UCSD-AML1 (cell line): ENCODE measurements at regions not wholly inside any gene's neighbourhood (a gene's known extent, or its start where the extent isn't known, plus 50 kb on each side); places are given as distances from the start of the nearest gene placed in this dataset.
"Not testable (repeated sequence)": the region's sequence is repeated elsewhere in the genome, so short reads cannot be mapped to it uniquely, and the experiment has no call there.

Experiments
- DNase-seq: peaks from one replicate; lab custom pipeline; 2025; ENCODE audit not compliant: unreplicated experiment; lab: John Stamatoyannopoulos, UW

- DNase-seq: no peak
These were observed 186.7 kb upstream of the WDFY3 start for GRCh38 chr4:85153221-85153620.

DNA sequence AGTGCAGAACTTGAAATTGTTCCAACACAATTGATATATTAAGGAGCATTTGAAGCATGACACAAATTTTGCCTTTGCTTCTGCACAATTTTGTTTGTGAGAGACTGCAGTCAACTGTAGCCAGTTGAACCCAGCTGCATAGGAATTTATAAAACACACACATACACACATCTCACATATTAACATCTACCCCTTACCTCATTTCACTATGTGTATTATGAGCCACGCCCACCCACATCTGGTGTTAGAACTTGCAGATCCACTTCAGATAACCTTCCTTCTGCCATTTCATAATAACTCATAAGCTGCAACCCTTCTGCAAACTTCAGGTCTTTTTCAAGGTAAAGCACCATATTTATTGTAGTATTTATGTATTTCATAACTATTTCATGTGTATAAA lies 188.1 kb upstream of the WDFY3 start:
- DNase-seq: no peak

GRCh38 chr4:85165808-85166207 lies 199.3 kb upstream of the WDFY3 start:
- DNase-seq: no peak

- no peak for DNase-seq
These were observed 199.8 kb upstream of the WDFY3 start for GRCh38 chr4:85166318-85166717.

GRCh38 chr4:85168234-85168834 lies 201.8 kb upstream of the WDFY3 start:
- no peak for DNase-seq

GRCh38 chr4:85170241-85170640 lies 203.8 kb upstream of the WDFY3 start:
- DNase-seq: no peak

- DNase-seq: no peak
These were observed 208.7 kb upstream of the WDFY3 start for GRCh38 chr4:85175190-85175589.

GRCh38 chr4:85177092-85177491 lies 210.6 kb upstream of the WDFY3 start:
- DNase-seq: no peak

- DNase-seq: no peak
These were observed 211.2 kb upstream of the WDFY3 start for GRCh38 chr4:85177679-85178078.

DNA sequence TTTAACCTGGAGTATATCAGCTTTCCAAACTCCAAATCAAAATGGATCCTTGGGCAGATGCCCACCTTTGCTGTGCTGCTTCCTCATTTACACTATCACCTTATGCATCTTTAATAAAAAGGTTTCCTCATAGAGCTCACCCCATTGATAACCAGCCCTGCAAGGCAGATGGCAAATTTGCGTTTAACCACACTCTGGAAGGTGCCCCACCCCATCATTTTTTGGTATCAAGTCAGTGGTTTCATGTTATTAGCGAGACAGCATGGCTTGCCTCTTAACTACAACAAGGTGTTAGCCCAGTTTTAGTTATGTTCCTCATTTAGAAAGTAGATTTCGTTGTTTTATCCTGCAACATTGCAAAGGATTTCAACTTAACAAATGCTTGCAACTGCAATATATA lies 214.0 kb upstream of the WDFY3 start:
- DNase-seq: no peak

DNA sequence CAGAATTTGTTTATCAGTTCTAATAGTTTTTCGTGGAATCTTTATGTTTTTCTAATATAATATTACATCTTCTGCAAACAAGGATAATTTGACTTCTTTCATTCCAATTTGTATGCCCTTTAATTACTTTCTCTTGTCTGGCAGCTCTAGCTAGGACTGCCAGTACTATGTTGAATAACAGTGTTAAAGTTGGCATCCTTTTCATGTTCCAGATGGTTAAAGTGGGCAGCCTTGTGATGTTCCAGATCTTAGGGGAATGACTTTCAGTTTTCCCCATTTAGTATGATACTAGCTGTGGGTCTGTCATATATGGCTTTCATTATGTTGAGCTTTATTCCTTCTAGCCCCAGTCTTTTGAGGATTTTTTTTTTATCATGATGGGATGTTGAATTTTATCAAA lies 220.6 kb upstream of the WDFY3 start:
- DNase-seq: no peak

- DNase-seq: not testable (repeated sequence)
These were observed 229.5 kb upstream of the WDFY3 start for GRCh38 chr4:85196015-85196414.

DNA sequence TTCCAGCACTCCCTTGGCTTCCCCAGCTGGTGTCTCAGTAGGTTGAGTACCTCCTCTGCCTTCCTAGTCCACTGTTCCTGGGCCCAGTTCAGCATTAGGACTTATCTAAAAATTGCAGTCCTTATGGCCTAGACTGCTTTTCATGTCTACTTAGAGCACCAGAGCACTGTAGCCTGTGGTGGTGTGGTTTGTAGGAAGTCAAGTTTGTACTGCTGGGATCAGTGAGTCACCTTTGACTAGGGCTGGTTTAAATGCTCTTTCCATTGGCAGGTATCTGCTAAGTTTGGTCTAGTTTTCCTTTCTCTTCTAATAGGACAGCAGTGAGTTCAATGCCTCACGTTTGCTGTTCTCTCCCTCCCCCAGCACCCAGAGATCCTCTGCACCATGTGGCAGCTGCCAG lies 233.6 kb upstream of the WDFY3 start:
- no peak for DNase-seq

DNA sequence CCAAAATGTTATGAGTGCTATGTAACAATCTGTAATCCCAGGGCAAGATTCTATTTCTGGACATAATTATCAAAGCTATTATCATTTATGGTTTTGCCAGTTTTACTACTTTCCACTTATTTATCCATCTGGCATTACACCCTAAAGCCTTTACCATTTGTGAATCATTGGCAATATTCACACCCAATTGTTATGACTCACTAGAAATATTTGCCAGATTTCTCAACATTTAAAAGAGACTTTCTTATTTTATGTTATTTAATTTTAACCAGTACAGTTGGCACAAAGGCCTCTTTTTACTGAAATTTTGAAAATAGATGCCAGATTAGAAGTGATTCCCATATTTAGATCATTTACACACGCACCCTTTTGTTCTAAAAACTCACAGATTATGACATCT lies 242.7 kb upstream of the WDFY3 start:
- DNase-seq: no peak

DNA sequence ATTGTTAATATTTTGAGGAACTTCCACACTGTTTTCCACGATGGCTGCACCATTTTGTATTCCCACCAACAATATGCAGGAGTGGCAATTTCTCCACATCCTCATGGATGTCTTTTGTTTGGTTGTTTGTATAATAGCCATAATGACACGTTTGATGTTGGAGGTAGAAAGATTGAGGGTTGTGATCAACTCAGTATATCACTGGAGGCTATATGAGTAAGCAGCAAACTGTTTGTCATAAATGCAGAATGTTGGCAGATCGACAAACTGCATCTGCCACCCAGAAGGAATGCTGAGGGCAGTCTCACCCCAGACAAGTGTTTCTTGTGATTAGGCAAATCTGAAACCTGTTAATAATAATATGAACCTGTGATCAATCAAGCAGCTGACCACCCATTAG lies 243.9 kb upstream of the WDFY3 start:
- DNase-seq: no peak

GRCh38 chr4:85216571-85216970 lies 250.1 kb upstream of the WDFY3 start:
- DNase-seq: not testable (repeated sequence)

DNA sequence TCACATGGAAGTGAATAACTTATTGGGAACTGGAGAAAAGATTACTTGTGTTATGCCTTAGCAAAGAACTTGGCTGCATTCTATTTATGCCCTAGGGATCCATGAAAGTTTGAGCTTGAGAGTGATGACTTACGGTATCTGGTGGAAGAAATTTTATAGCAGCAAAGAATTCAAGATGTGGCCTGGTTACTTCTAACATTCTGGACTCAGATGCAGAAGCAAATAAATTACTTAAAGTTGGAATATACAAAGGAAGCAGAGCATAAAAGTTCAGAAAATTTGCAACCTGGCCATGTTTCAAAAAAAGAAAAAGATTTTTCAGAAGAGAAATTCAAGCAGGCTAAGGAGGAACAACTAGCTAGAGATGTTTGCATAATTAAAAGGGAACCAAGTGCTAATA lies 252.3 kb upstream of the WDFY3 start:
- DNase-seq: no peak

GRCh38 chr4:85221606-85222005 lies 253.3 kb upstream of the ARHGAP24 start:
- no peak for DNase-seq

DNA sequence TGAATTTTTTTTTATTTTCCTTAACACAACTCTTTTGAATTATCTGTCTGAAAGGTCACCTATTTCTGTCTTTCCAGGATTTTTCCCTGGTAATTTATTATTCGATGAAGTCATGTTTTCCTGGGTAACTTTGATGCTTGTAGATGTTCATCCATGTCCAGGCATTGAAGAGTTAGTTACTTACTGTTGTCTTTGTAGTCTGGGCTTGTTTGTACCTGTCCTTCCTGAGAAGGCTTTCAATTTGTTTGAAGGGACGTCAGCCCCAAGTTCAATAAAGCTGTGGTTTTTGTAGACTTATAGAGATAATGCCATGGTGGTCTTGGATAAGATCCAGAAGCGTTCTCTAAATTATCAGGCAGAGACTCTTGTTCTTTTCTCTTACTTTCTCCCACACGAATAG lies 252.4 kb upstream of the ARHGAP24 start:
- DNase-seq: no peak

DNA sequence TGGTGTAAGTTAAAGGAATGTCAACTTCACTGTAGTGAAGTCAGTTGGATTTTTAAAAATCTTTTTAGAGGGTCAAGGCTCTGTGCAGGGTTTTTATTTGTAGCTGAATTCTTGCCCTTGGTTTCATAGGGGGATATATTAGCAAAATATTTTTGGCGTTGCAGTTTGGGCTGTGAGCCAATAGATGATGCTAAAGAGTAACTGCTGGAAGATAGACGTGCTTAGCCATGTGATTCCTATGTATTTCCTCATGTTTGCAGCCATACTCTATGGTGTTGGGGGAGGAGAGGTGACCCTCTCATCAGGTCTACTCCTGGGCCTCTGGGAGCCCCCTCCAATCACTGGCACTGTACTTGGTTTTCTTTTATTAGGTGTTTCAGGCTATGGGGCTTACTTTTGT lies 246.7 kb upstream of the ARHGAP24 start:
- DNase-seq: no peak

- no peak for DNase-seq
These were observed 241.4 kb upstream of the ARHGAP24 start for GRCh38 chr4:85233516-85233915.

- no peak for DNase-seq
These were observed 231.1 kb upstream of the ARHGAP24 start for GRCh38 chr4:85243857-85244256.

DNA sequence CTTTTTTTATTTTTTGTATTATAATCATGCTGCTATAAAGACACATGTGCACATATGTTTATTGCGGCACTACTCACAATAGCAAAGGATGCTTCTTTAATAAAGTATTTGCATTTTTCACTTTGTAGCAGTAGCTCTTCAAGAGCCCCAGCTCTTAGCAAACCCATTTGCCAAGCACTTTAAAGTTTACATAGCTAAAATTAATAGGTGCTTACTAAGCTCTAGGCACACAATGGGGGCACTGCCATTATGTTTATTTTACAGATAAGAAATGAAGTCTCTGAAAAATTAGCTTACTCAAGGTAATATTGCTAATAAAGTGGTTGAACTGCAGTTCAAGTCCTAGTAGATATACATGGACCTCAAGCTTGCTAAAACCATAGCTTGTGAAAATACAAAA lies 230.3 kb upstream of the ARHGAP24 start:
- no peak for DNase-seq

- DNase-seq: no peak
These were observed 228.9 kb upstream of the ARHGAP24 start for GRCh38 chr4:85246055-85246454.
